ENCODE measurements at regions not wholly inside any gene's neighbourhood (a gene's known extent, or its start where the extent isn't known, plus 50 kb on each side); places are given as distances from the start of the nearest gene placed in this dataset.

GRCh38 chr2:188666503-188666902, 307.7 kb upstream of the COL3A1 start:
- Histone ChIP-seq H3F3A (ENCODE audit: insufficient read depth) (no peaks in the 10 kb centered on the region), H3K27ac (ENCODE audit: low read depth, low read length) (no peak overlapping the region), H3K4me2 (ENCODE audit: low read depth, low read length, poor library complexity, severe bottlenecking) (no peak overlapping the region), H3K4me3 (ENCODE audit: insufficient read depth, low read length, poor library complexity, severe bottlenecking) (no peak overlapping the region), H3K27me3 (ENCODE audit: low read length) (no peaks in the 10 kb centered on the region), H3K9ac (ENCODE audit: low read length) (no peak overlapping the region), H3K9me3 (ENCODE audit: insufficient read depth, low read length) (no peaks in the 10 kb centered on the region), H2AFZ (ENCODE audit: low read depth, low read length, severe bottlenecking) (no peak overlapping the region), H4K20me1 (ENCODE audit: low read depth, low read length) (no peaks in the 10 kb centered on the region), H3K79me2 (ENCODE audit: insufficient read depth, low read length) (no peaks in the 10 kb centered on the region), H3K9me2 (replicated peaks; ENCODE audit: insufficient read depth, low read length) (no peaks in the 10 kb centered on the region), H3K36me3 (ENCODE audit: low read length) (no peaks in the 10 kb centered on the region)
- no peak for TF ChIP-seq EZH2phosphoT487 (conservative IDR thresholded peaks at IDR 0.05; ENCODE audit: low read length)
- no peak for TF ChIP-seq CTCF (IDR thresholded peaks at IDR 0.05; ENCODE audit: insufficient read depth, low read length, poor library complexity, severe bottlenecking)

GRCh38 chr2:188668017-188668680, 306.0 kb upstream of the COL3A1 start:
- Histone ChIP-seq H3K9ac (ENCODE audit: low read length) (no peak overlapping the region), H3K4me2 (ENCODE audit: low read depth, low read length, poor library complexity, severe bottlenecking) (no peak overlapping the region), H3K9me3 (ENCODE audit: insufficient read depth, low read length) (no peaks in the 10 kb centered on the region), H3K79me2 (ENCODE audit: insufficient read depth, low read length) (no peaks in the 10 kb centered on the region), H2AFZ (ENCODE audit: low read depth, low read length, severe bottlenecking) (no peak overlapping the region), H4K20me1 (ENCODE audit: low read depth, low read length) (no peaks in the 10 kb centered on the region), H3K36me3 (ENCODE audit: low read length) (no peaks in the 10 kb centered on the region), H3F3A (ENCODE audit: insufficient read depth) (no peaks in the 10 kb centered on the region), H3K27me3 (ENCODE audit: low read length) (no peaks in the 10 kb centered on the region), H3K9me2 (replicated peaks; ENCODE audit: insufficient read depth, low read length) (no peaks in the 10 kb centered on the region), H3K4me3 (ENCODE audit: insufficient read depth, low read length, poor library complexity, severe bottlenecking) (no peak overlapping the region), H3K27ac (ENCODE audit: low read depth, low read length) (no peak overlapping the region)
- TF ChIP-seq CTCF (IDR thresholded peaks at IDR 0.05; ENCODE audit: insufficient read depth, low read length, poor library complexity, severe bottlenecking) (no peak), EZH2phosphoT487 (conservative IDR thresholded peaks at IDR 0.05; ENCODE audit: low read length) (no peak)

- no peak overlapping the region for H2AFZ ChIP-seq (ENCODE audit: low read depth, low read length, severe bottlenecking)
- no peaks in the 10 kb centered on the region for H3K79me2 ChIP-seq (ENCODE audit: insufficient read depth, low read length)
- no peaks in the 10 kb centered on the region for H4K20me1 ChIP-seq (ENCODE audit: low read depth, low read length)
- H3K4me3 ChIP-seq (ENCODE audit: insufficient read depth, low read length, poor library complexity, severe bottlenecking): no peak overlapping the region
- no peak overlapping the region for H3K4me2 ChIP-seq (ENCODE audit: low read depth, low read length, poor library complexity, severe bottlenecking)
- H3K36me3 ChIP-seq (ENCODE audit: low read length): no peaks in the 10 kb centered on the region
- TF ChIP-seq EZH2phosphoT487 (conservative IDR thresholded peaks at IDR 0.05; ENCODE audit: low read length): no peak
- no peak for TF ChIP-seq CTCF (IDR thresholded peaks at IDR 0.05; ENCODE audit: insufficient read depth, low read length, poor library complexity, severe bottlenecking)
- H3K9ac ChIP-seq (ENCODE audit: low read length): no peak overlapping the region
- H3K27ac ChIP-seq (ENCODE audit: low read depth, low read length): no peak overlapping the region
- no peaks in the 10 kb centered on the region for H3K27me3 ChIP-seq (ENCODE audit: low read length)
- no peaks in the 10 kb centered on the region for H3F3A ChIP-seq (ENCODE audit: insufficient read depth)
- H3K9me3 ChIP-seq (ENCODE audit: insufficient read depth, low read length): no peaks in the 10 kb centered on the region
- no peaks in the 10 kb centered on the region for H3K9me2 ChIP-seq (replicated peaks; ENCODE audit: insufficient read depth, low read length)
These were observed 298.7 kb upstream of the COL3A1 start for GRCh38 chr2:188675391-188676009.

Data from SU-DHL-6 (cell line).